ENCODE measurements at regions not wholly inside any gene's neighbourhood (a gene's known extent, or its start where the extent isn't known, plus 50 kb on each side); places are given as distances from the start of the nearest gene placed in this dataset.

DNA sequence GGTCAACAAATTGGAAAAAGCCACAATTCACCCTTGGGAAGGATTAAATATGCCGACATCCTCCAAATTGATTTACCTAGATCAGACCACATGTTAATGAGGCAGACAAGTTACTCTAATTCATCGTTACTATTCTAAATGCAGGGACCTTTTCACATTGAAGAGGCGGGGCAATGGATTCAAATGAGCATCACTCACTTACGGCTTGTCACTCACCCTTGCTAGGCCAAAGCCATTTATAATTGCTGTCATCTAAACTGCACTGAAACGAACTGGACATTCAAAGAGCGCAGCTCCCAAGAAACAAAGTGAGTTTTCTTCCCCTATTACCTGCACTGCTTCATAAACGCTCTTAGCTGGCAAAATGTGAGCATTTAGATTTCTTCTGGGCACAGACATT, 313.9 kb downstream of the WDR72 start:
- WGBS (ENCODE audit: insufficient coverage, low coverage, missing lambda C conversion rate) = under 1% methylated on average over 7 of the region's 7 CpGs
- TF ChIP-seq HNRNPL (IDR thresholded peaks at IDR 0.05; ENCODE audit: low read depth, low read length) = no peak
- TF ChIP-seq BCOR (IDR thresholded peaks at IDR 0.05) = no peak
- TF ChIP-seq, protein P1, sequence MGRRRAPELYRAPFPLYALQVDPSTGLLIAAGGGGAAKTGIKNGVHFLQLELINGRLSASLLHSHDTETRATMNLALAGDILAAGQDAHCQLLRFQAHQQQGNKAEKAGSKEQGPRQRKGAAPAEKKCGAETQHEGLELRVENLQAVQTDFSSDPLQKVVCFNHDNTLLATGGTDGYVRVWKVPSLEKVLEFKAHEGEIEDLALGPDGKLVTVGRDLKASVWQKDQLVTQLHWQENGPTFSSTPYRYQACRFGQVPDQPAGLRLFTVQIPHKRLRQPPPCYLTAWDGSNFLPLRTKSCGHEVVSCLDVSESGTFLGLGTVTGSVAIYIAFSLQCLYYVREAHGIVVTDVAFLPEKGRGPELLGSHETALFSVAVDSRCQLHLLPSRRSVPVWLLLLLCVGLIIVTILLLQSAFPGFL (CRISPR knock-in tag; IDR thresholded peaks at IDR 0.05) = no peak
- TF ChIP-seq PHB (CRISPR knock-in tag; IDR thresholded peaks at IDR 0.05) = no peak
- no peak for TF ChIP-seq CREB1 (IDR thresholded peaks at IDR 0.05)
- no peak for TF ChIP-seq CREB1 (CRISPR knock-in tag; IDR thresholded peaks at IDR 0.05)
- TF ChIP-seq ZNF830 (CRISPR knock-in tag; IDR thresholded peaks at IDR 0.05) = no peak
- TF ChIP-seq PRPF4 (IDR thresholded peaks at IDR 0.05; ENCODE audit: insufficient read depth, low read depth, low read length, poor library complexity, severe bottlenecking) = no peak

More for the DNA sequence above, 313.9 kb downstream of the WDR72 start:
- H3K9me3 ChIP-seq (replicated peaks; ENCODE audit: control insufficient read depth, insufficient read depth, low read depth, low read length) = no peaks in the 10 kb centered on the region
- no peak overlapping the region for H3K27ac ChIP-seq (ENCODE audit: extremely low read depth, low read depth, low read length)
- ATAC-seq (no peak), FAIRE-seq (no peak), DNase-seq (ENCODE audit: extremely low read depth in 1 of 4, low spot score in 3 of 4) (no peak)
- H3K4me3 ChIP-seq = no peak overlapping the region
- no peak overlapping the region for H3K4me2 ChIP-seq (ENCODE audit: insufficient read depth, low read length)
- H3K27me3 ChIP-seq (ENCODE audit: control insufficient read depth in 2 of 2, insufficient read depth in 2 of 2, low read length in 2 of 2) = no peaks in the 10 kb centered on the region
- H3K9me1 ChIP-seq (ENCODE audit: control insufficient read depth, insufficient read depth, low read length) = no peaks in the 10 kb centered on the region
- in situ Hi-C loops (cut with MboI) (no loop called here), intact Hi-C loops (cut with micrococcal nuclease) (no loop called here)
- H4K20me1 ChIP-seq (replicated peaks; ENCODE audit: control insufficient read depth, insufficient read depth, low read length) = no peaks in the 10 kb centered on the region
- no TSS peak for BruUV-seq (replicated peaks)
- H3K9ac ChIP-seq (ENCODE audit: insufficient read depth in 1 of 2, low read depth in 2 of 2, low read length in 2 of 2) = no peak overlapping the region
- no peaks in the 10 kb centered on the region for H3K79me2 ChIP-seq (ENCODE audit: control insufficient read depth, insufficient read depth, low read length)
- no peaks in the 10 kb centered on the region for H3K36me3 ChIP-seq (ENCODE audit: control insufficient read depth, insufficient read depth, low read length)
- H2AFZ ChIP-seq (ENCODE audit: low read depth, low read length) = no peak overlapping the region
- POLR2A ChIA-PET = no interaction called here
- no peaks in the 10 kb centered on the region for H3K4me1 ChIP-seq (replicated peaks in 1 of 2; ENCODE audit: control insufficient read depth in 2 of 2, insufficient read depth in 2 of 2, low read length in 2 of 2)
- CTCF ChIA-PET (ENCODE audit: low intra/inter-chr PET ratio) = no interaction called here
